Left lobe of liver (tissue), 2 donors: ENCODE measurements at regions not wholly inside any gene's neighbourhood (a gene's known extent, or its start where the extent isn't known, plus 50 kb on each side); places are given as distances from the start of the nearest gene placed in this dataset.

Experiments used
- ATAC-seq: fragments of 200-7000 bp; cut with Tn5 transposase; one replicate; pipeline ENCODE4 v1.9.1; 2020; ENCODE audit warnings: mild to moderate bottlenecking, moderate library complexity
- DNase-seq: peaks from one replicate; pipeline ENCODE4 v3.0.0-alpha.2; 2020; ENCODE audit warnings: low spot score
- donor health status: DM: no; HTN: no; CAD: no; lungs with moderate emphysema.
- donor health status: DM: no; HTN: yes; CAD: no.

DNA sequence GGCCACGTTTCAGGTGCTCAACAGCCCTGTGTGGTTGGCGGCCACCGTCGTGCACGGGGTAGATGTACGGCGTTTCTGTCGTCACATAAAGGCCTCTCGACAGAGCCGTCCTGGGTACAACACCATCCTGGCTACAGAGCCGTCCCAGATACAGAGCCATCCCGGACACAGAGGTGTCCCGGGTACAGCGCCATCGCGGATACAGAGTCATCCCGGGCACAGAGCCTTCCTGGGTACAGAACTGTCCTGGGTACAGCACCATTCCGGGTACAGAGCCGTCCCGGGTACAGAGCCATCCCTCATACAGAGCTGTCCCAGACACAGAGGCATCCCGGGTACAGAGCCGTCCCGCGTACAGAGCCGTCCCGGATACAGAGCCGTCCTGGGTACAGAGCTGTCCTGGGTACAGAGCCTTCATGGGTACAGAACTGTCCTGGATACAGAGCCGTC is 222.7 kb upstream of the SOX1 start:
- no peak for ATAC-seq
- DNase-seq, result no peak

DNA sequence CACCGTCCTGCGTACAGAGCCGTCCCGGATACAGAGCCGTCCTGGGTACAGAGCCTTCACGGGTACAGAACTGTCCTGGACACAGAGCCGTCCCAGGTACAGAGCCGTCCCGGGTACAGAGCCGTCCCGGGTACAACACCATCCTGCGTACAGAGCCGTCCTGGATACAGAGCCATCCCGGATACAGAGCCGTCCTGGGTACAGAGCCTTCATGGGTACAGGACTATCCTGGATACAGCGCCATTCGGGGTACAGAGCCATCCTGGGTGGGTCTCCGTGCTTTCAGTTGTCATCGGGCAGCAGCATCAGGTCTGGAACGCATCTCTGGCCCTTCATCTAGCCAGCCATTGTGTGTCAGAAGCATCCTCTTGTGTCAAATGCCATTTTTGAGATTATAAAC is 222.3 kb upstream of the SOX1 start:
- ATAC-seq (no peak), DNase-seq (no peak)

GRCh38 chr13:111845621-111846351 is 221.2 kb upstream of the SOX1 start:
- DNase-seq (no peak), ATAC-seq (no peak)

GRCh38 chr13:111846391-111847159 is 220.4 kb upstream of the SOX1 start:
- ATAC-seq (no peak), DNase-seq (no peak)

DNA sequence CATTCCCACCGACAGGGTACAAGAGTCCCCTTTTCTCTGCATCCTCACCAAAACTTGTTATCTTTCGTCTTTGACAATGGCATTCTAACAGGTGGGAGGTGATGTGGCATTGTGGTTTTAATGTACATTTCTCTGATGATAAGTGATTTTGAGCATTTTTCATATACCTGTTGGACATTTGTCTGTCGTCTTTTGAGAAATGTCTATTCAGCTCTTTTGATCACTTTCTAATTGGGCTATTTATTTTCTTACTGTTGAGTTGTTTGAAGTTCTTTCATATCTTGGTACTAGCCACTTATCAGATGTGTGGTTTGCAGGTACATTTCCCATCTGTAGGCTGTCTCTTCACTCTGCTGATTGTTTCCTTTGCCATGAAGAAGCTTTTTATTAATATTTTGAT is 219.0 kb upstream of the SOX1 start:
- ATAC-seq (no peak), DNase-seq (no peak)

- DNase-seq (no peak), ATAC-seq (no peak)
Measured at GRCh38 chr13:111850458-111850857, 216.5 kb upstream of the SOX1 start.

GRCh38 chr13:111850976-111851375 is 216.0 kb upstream of the SOX1 start:
- ATAC-seq (no peak), DNase-seq (no peak)

DNA sequence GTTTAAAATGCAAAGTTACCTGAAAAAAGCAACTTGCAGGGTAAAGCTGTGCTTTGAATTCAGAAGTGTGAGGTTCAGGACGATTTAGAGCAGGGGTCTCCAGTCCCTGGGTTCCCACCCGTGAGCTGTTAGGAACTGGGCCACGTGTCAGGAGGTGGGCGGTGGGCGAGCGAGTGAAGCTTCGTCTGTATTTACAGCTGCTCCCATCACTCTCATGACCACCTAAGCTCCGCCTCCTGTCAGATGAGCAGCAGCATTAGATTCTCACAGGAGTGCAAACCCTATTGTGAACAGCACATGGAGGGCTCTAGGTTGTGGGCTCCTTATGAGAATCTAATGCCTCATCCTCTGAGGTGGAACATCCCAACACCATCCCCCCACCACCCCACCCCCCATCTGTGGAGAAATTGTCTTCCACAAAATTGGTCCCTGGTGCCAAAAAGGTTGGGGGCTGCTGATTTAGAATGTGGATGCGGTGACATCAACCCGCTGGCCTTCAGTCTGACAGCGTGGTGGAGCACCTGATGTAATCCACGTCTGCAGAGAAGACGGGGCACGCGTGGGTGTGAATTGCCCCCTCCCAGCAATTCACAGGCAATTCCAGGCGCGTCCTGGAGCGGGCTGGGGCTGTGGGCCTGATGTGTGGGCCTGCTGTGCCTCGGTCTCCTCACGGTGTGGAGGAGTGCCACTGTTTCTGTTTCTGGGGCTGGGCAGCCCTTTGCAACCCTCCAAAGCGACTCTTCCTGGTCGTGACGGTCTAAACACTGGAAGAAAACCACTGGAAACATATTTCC is 214.0 kb upstream of the SOX1 start:
- DNase-seq (no peak), ATAC-seq (no peak)

- no peak for DNase-seq
- no peak for ATAC-seq
Measured at GRCh38 chr13:111853721-111854120, 213.2 kb upstream of the SOX1 start.

DNA sequence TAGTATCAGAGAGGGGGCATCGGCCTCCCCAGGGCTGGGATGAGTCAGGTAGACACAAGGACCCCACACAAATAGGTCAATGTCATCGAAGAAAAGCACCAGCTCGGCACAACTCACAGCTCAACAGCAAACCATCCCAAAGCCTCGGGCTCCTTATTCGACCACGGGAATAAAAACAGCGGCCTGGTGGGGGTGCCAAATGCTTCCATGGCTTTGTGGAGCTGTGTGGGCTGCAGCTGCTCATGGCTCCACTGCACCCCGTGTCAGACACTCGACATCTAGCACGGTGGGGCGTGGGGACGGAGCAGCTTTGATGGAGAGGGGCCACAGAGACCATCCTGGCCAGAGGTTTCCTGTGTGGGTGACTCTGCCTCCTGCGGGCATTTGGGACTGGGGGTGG is 212.5 kb upstream of the SOX1 start:
- no peak for DNase-seq
- no peak for ATAC-seq

DNA sequence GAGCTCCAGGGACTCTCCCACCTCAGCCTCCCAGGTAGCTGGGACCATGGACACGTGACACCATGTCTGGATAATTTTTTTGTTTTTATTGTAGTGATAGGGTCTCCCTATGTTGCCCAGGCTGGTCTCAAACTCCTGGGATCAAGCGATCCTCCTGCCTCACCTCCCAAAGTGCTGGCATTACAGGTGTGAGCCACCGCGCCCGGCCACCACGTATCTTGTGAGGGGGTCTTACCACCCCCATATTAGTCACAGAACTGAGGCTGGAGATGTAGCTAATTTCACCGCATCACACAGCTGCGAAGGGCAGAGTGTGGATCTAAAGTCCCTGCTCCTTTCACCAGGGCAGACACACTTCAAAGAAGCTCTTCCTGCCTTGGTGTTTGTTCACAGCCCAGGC is 211.8 kb upstream of the SOX1 start:
- DNase-seq (no peak), ATAC-seq (no peak)

DNA sequence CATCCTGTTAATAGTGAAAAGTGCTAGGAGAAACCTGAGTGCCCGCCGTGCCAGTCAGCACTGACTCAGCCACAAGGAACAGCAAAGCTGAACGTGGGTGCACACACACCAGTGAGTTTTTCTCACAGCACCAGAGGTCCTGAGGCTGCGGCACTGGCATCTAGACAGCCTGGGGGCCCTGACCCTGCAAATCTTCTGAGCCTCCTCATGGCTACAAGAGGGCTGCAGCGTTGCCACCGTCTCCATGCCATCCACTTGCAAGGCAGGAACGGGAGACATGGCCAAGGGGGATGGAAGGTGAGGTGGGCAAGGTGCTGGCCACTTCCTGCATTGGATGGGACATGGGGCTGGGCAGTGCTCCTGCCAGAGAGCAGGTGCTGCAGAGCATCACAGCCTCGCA is 211.2 kb upstream of the SOX1 start:
- DNase-seq, result no peak

DNA sequence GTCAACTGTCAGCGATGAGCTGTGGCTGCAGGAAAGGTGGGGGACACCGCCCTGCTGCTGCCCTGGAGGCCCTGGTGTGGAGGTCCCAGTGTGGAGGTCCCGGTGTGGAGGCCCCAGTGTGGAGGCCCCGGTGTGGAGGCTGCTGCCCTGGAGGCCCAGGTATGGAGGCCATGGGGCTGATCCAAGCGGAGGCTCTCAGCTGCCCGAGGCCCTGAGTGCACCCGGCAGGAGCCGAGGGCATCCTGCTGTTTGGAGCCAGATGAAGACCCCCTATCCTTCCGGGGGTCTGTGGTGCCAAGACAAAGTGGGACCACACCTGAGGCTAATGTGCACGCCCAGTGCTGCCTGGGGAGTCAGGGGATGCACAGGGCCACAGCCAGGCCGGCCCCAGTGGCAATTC is 210.4 kb upstream of the SOX1 start:
- no peak for ATAC-seq
- no peak for DNase-seq

More for the DNA sequence above, 211.2 kb upstream of the SOX1 start:
- no peak for ATAC-seq

- ATAC-seq (no peak), DNase-seq (no peak)
Measured at GRCh38 chr13:111857336-111857735, 209.6 kb upstream of the SOX1 start.

DNA sequence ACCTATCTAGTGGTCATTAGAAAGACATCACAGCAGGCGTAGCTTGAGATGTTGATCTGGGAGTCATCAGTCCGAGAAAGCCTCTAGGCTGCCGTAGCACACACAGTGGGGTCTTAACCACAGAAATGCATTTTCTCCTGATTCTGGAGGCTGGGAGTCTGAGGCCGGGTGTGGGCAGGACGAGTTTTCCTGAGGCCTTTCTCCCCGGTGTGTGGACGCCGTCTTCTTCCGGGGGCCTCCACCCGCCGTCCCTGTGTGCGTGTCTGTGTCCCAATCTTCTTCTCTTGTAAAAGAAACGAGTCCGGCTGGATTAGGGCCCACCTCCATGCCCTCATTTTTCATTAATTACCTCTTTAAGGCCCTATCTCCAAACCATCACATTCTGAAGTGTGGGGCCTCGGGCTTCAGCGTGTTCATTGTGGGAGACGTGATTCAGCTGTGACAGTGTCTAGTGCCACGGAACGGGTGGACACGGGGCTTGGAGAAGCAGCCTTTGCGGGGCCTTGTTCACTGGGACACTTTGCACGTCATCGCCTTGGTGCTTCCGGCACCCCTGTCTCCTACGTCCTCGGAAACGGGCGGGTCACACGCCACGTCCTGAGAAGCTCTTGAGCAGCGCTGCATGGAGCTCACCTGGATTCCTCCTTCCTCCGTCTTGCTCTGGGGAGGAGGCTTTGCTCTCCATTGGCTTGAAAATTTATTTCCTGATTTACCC is 208.9 kb upstream of the SOX1 start:
- no peak for DNase-seq
- ATAC-seq, result no peak

- ATAC-seq (no peak), DNase-seq (no peak)
Measured at GRCh38 chr13:111858571-111858970, 208.4 kb upstream of the SOX1 start.

GRCh38 chr13:111859354-111860230 is 207.4 kb upstream of the SOX1 start:
- ATAC-seq, result no peak

DNA sequence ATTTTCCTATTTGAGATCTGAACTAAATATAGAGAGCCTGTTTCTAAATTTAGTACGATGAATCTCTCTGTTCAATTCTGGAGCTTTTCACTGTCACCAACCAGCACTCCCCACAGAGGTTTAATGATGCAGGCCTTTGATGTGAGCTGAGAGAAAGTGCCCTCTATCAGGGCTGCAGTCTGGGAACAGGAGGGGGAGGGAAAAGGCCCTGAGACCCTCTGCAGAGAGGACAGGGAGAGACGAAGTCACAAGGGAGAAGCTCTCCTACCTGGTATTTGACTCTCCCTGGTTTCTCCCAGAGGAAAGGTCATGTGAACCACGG is 206.8 kb upstream of the SOX1 start:
- no peak for DNase-seq
- ATAC-seq, result no peak

More at GRCh38 chr13:111859354-111860230, 207.4 kb upstream of the SOX1 start:
- DNase-seq, result no peak

DNA sequence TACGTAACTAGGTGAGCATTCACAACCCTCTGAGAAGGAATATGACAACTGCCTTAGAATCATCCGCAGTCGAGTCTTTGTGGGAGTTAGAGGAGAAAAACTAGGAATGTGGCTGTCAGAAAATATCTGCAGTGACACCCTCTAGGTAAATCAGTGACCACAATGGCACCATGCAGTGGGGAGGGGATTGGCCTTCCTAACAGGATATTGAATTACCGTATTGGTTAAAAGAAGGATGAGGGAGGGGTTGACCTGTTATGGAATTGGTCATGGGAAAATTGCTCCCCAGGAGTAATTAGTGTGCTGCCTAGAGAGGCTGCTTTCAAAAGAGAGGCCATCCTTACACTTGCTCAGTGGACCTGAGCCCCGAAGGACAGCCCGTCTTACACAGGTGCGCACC is 205.6 kb upstream of the SOX1 start:
- DNase-seq, result no peak
- no peak for ATAC-seq

GRCh38 chr13:111861766-111862366 is 205.1 kb upstream of the SOX1 start:
- DNase-seq (no peak), ATAC-seq (no peak)
